Activated naive CD8-positive, alpha-beta T cell treated with anti-CD3 and anti-CD28 coated beads, Interleukin-2, amount 10 ng/mL, durations not matched to agents 7 days and 5 days (primary cell): ENCODE measurements at regions not wholly inside any gene's neighbourhood (a gene's known extent, or its start where the extent isn't known, plus 50 kb on each side); places are given as distances from the start of the nearest gene placed in this dataset.

Experiments
- ATAC-seq: fragments of 150-1000 bp; cut with Tn5 transposase; one replicate; pipeline ENCODE4 v1.10.0; 2021; ENCODE audit warnings: low read depth, moderate library complexity
- POLR2A ChIA-PET: fragments of 350-600 bp; sonication (Branson Sonifier 250); formaldehyde crosslinking; loops from one replicate; lab custom pipeline; 2021; ENCODE audit warnings: antibody characterized with exemption; lab: Charles Lee
- DNase-seq: peaks from one replicate; pipeline ENCODE4 v3.0.0; 2021
- H3K27ac Mint-ChIP-seq: one replicate; pipeline ENCODE4 v1.8.0; 2022; ENCODE audit warnings: mild to moderate bottlenecking, mixed read lengths
- H3K27me3 Mint-ChIP-seq: one replicate; pipeline ENCODE4 v1.8.0; 2022; ENCODE audit warnings: mild to moderate bottlenecking, moderate library complexity, mixed read lengths
- H3K36me3 Mint-ChIP-seq: one replicate; pipeline ENCODE4 v1.8.0; 2021; ENCODE audit warnings: mild to moderate bottlenecking, mixed read lengths
- H3K4me1 Mint-ChIP-seq: one replicate; pipeline ENCODE4 v1.8.0; 2021; ENCODE audit warnings: mixed read lengths
- H3K4me3 Mint-ChIP-seq: one replicate; pipeline ENCODE4 v1.8.0; 2022; ENCODE audit warnings: mild to moderate bottlenecking, moderate library complexity, mixed read lengths
- H3K9me3 Mint-ChIP-seq: one replicate; pipeline ENCODE4 v1.8.0; 2021; ENCODE audit warnings: mixed read lengths

DNA sequence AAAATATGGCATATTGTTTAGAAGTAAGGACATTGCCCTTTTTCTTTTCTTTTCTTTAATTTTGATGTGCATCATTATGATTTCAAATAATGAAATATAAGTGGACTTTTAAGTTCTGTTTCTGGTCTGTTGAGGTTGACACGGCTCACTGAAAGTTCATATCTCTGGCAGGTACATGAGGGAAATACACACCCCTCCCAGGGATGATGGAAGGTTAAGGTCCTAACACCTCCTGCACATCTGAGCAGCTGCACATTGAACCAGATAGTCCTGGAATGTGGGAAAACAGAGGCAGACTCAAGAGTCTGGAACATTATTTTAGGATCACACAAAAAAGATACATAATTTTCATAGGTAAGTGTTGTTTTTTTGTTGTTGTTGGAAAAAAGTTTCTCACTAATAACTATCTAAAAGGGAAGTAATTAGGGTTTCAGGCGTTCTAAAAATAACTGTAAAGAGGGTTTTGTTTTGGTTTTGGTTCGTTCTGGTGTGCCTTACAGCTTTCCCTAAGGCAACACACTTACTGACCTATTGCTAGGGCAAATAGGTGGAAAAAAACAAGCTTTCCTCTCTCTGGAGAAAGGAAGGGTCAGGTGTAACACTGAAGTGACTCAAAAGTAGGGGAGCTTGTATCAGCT is 201.2 kb upstream of the PRKCQ start:
- H3K36me3 Mint-ChIP-seq: no peaks in the 10 kb centered on the region

DNA sequence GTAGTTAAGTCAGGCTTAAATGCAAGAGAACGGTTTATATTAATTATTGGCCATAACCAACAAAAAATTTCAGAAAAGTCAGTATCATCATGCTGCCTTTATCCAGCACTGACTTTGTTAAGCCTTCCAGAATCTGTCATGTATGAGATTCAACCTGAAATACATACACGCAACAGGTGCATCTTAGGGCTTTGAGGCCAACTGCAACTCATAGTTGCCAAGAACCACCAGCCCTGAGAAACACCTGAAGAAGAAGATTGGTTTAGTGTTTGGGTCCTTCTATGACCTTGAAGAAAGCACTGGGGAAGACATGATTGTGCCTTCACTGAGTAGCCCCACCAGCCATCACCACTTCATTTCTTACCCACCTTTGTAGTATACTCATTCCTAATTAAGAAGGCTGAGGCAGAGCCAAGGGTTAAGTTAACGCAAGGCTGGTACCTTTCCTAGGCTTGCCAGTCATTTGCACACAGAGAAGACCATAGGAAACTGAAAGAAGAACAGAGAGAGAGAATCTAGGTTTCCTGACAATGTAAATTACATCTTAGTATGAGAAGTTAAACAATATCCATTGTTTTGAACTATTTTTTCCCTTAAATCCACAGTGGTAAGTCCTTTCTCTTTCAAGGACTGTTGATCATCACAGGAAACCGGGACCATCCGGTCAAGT is 200.1 kb upstream of the PRKCQ start:
- peaks cover 56% of the 10 kb centered on the region for H3K27me3 Mint-ChIP-seq

More for the DNA sequence above, 201.2 kb upstream of the PRKCQ start:
- Mint-ChIP-seq H3K27ac (no peak overlapping the region), H3K4me3 (no peak overlapping the region), H3K4me1 (no peaks in the 10 kb centered on the region), H3K9me3 (no peaks in the 10 kb centered on the region), H3K27me3 (peaks cover 52% of the 10 kb centered on the region)
- POLR2A ChIA-PET: no interaction called here
- no peak for ATAC-seq
- no peak for DNase-seq

DNA sequence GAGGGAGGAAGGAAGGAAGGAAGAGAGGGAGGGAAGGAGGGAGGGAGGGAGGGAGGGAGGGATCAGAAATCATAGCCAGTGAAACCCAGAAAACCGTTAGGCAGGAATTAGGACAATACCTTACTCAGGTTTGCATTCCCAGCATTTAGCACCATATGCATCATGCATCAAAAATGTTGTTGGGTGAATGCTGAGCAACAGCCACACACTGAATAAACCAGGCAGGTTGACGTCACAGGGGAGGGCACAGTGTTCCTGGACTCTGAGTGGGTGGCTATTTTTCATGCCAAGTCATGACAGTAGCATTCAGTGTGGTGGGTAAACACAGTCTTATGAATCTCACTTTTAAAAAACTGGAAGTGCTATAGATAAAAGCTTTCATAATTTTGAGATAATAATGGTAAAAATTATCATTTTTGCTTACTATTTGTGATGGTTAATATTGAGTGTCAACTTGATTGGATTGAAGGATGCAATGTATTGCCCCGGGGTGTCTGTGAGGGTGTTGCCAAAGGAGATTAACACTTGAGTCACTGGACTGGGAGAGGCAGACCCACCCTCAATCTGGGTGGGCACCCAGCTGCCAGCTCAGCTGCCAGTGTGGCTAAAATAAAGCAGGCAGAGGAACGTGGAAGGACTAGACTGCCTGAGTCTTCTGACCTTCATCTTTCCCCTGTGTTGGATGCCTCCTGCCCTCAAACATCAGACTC is 199.1 kb upstream of the PRKCQ start:
- no peak overlapping the region for H3K27ac Mint-ChIP-seq
- no peak overlapping the region for H3K4me3 Mint-ChIP-seq
- H3K9me3 Mint-ChIP-seq: no peaks in the 10 kb centered on the region
- POLR2A ChIA-PET: interaction anchor here (0.5 kb wide), 1 partner anchor 83 kb away, joined by 3 read pairs; no protein-coding TSS in a partner anchor
- DNase-seq (no peak), ATAC-seq (no peak)
- peaks cover 61% of the 10 kb centered on the region for H3K27me3 Mint-ChIP-seq
- H3K4me1 Mint-ChIP-seq: no peaks in the 10 kb centered on the region
- no peaks in the 10 kb centered on the region for H3K36me3 Mint-ChIP-seq

More for the DNA sequence above, 200.1 kb upstream of the PRKCQ start:
- no peak for ATAC-seq
- Mint-ChIP-seq H3K27ac (no peak overlapping the region), H3K9me3 (no peaks in the 10 kb centered on the region), H3K4me1 (no peaks in the 10 kb centered on the region), H3K4me3 (no peak overlapping the region), H3K36me3 (no peaks in the 10 kb centered on the region)
- POLR2A ChIA-PET: no interaction called here
- no peak for DNase-seq

DNA sequence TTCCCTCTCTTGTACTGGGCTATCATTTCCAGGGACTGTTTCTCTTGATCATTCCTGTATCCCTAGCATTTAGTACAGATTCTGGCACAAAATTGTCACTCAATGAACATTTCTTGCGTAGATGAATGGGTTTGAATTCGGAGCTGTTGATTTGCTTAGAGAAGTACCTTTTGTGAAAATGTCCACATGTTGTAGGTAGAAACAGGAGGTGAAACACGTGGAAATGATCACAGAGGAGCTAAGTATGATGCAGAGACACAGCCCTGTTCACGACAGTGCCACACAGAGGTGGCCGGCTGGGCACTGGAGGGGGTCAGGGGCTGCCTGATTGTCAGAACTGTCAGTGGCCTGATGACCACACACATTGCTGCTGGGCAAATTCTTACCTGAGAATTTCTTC is 196.1 kb upstream of the PRKCQ start:
- peaks cover 47% of the 10 kb centered on the region for H3K27me3 Mint-ChIP-seq
- H3K4me1 Mint-ChIP-seq: no peaks in the 10 kb centered on the region
- ATAC-seq: no peak
- no peak overlapping the region for H3K4me3 Mint-ChIP-seq
- POLR2A ChIA-PET: no interaction called here
- DNase-seq: no peak
- H3K36me3 Mint-ChIP-seq: no peaks in the 10 kb centered on the region
- H3K27ac Mint-ChIP-seq: no peak overlapping the region
- peaks cover 2% of the 10 kb centered on the region for H3K9me3 Mint-ChIP-seq

DNA sequence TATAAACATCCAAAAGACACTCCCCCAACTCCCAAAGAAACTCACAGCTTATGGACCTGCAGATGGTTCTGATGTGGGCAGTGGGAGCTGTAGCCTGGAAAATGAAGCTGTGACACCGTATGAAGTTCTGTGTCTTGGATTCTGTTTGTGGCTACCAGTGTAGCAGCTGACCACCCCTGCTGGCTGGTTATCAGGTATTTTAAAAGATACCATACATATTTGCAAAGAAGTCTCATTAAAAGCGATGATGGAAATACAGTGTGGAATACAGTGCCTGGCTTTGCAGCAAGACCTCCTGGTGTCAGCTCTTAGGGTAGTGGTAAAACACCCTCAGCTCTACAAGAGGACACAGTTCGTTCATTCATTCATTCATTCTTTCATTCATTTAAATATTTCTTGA is 194.3 kb upstream of the PRKCQ start:
- DNase-seq (no peak), ATAC-seq (no peak)
- H3K4me1 Mint-ChIP-seq: no peaks in the 10 kb centered on the region
- no peaks in the 10 kb centered on the region for H3K36me3 Mint-ChIP-seq
- peaks cover 3% of the 10 kb centered on the region for H3K9me3 Mint-ChIP-seq
- H3K27me3 Mint-ChIP-seq: peaks cover 39% of the 10 kb centered on the region
- POLR2A ChIA-PET: no interaction called here
- H3K4me3 Mint-ChIP-seq: no peak overlapping the region
- no peak overlapping the region for H3K27ac Mint-ChIP-seq

DNA sequence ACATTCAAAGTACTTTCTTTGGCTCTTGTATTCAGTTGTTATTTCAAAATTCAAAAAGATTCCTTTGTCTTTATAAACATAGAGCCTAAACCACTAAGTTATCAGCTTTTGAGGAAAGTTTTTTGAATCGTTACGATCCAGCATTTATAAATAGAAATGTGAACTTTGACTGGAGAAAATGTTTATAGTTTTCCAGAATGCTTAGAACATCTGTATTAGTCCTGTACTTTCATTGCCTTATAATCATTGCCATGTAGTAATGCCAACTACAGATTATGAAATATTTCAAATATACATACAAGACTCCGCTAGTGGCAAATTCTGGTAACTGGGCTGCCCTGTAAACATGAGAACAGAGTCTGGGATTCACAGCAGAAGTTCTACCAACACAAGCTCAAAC is 191.3 kb upstream of the PRKCQ start:
- Mint-ChIP-seq H3K27ac (no peak overlapping the region), H3K4me3 (no peak overlapping the region), H3K36me3 (no peaks in the 10 kb centered on the region), H3K9me3 (peaks cover 3% of the 10 kb centered on the region), H3K4me1 (no peaks in the 10 kb centered on the region), H3K27me3 (peaks cover 37% of the 10 kb centered on the region)
- DNase-seq: no peak
- POLR2A ChIA-PET: no interaction called here
- no peak for ATAC-seq

DNA sequence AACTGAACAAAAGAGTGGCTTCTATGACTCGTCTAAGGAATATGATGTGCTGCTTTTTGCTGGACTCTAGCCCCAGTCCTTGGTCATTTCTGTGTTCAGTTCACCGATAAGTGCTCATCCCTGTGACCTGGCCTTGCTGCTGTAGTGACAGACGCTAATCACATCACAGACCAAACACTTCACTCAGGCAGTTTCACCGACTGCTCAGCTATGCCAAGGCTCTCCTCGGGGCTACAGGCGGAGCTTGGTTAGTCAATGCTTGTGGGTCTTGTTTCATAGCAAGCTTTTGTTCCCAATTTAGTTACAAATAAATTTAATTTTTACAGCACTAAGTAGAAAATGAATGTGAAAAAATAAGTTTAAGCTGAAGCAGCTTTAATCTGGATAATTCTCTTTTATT is 190.8 kb upstream of the PRKCQ start:
- peaks cover 40% of the 10 kb centered on the region for H3K27me3 Mint-ChIP-seq
- no peak overlapping the region for H3K27ac Mint-ChIP-seq
- no peak overlapping the region for H3K4me3 Mint-ChIP-seq
- ATAC-seq (no peak), DNase-seq (no peak)
- POLR2A ChIA-PET: no interaction called here
- no peaks in the 10 kb centered on the region for H3K36me3 Mint-ChIP-seq
- H3K4me1 Mint-ChIP-seq: no peaks in the 10 kb centered on the region
- H3K9me3 Mint-ChIP-seq: peaks cover 3% of the 10 kb centered on the region

DNA sequence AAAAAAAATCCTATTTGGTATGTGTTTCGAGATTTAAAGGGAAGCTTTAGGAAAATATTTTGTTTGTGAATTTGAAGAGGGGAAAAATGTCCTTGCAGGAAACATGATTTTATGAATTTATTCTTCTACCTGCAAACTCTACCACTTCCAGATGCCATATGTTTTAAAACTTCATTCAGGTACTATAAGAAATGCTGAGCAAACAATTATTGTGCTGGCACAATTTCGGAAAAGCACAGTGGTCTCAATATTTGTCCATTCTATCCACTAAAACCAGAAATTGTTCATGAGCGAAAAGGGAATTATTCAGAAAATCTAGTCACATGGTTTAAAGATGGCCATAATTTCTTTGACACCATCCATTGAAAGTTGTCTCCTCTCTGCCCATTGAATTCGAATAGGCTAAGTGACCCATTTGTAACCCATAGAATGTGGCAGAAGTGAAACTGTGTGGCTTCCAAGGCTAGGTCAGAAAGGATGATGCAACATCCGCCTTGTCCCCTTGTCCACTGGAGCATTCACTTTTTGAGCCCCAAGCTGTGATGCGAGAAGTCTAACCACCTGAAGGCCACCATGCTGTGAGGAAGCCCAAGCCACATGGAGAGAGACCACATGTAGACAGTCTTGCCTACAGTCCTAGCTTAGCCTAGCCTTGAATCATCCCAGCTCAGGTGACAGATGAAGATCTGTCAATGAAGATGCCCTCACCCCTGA is 189.8 kb upstream of the PRKCQ start:
- H3K4me1 Mint-ChIP-seq: no peaks in the 10 kb centered on the region
- no peak overlapping the region for H3K4me3 Mint-ChIP-seq
- no peak overlapping the region for H3K27ac Mint-ChIP-seq
- DNase-seq: no peak
- H3K36me3 Mint-ChIP-seq: no peaks in the 10 kb centered on the region
- peaks cover 3% of the 10 kb centered on the region for H3K9me3 Mint-ChIP-seq
- H3K27me3 Mint-ChIP-seq: peaks cover 34% of the 10 kb centered on the region
- ATAC-seq: no peak
- POLR2A ChIA-PET: no interaction called here

DNA sequence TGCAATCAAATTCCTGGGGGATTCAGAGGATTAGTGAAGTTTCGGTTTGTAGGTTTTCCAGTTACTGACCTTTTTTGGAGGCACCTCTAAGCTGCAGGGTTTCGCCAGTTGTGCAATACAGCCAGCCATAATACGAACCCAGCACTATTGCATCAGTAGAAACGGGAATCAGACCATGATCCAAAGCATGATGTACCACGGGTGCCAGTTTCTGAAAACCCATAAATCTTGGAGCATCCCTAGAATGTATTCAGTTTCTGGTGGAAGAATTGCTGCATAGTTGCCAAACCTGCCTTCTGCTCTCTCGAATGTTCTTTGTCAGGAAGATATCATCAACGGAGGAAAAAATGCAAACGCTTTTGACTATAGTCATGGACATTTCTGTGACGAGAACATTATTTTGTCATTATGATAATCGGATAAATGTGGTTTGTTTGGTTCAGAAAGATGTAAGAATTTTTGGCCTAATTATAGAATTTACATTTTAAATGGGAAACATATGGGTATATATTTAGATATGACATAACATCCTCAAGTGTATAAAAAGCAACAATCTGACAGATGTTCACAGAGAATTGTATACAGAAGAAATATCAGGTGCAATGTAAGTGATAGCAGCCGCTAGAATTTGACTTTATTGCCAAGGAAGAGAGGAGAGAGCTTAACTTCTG is 186.2 kb upstream of the PRKCQ start:
- no peaks in the 10 kb centered on the region for H3K4me1 Mint-ChIP-seq
- no peak overlapping the region for H3K4me3 Mint-ChIP-seq
- no peak overlapping the region for H3K27ac Mint-ChIP-seq
- POLR2A ChIA-PET: no interaction called here
- peaks cover 2% of the 10 kb centered on the region for H3K9me3 Mint-ChIP-seq
- DNase-seq: no peak
- H3K36me3 Mint-ChIP-seq: no peaks in the 10 kb centered on the region
- H3K27me3 Mint-ChIP-seq: peaks cover 38% of the 10 kb centered on the region
- no peak for ATAC-seq

DNA sequence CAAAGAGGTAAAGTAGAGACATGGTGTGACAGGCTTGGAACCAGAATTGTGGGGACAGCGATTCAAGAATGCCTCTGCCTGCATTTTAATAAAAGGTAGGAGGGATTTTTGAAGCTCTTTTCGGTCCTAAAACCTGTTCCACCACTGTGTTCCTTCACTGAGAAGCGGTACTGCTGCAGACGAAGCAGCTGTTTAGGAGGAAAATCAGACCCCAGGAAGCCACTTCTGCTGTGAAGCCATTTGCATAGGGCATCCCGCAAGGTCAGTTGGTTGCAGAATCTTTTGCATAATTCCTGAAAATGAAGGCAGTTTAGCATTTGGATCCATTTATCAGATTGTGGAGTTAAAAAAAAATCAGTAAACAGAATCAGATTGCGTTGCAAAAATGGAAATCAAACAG is 183.3 kb upstream of the PRKCQ start:
- Mint-ChIP-seq H3K4me3 (no peak overlapping the region), H3K9me3 (peaks cover 4% of the 10 kb centered on the region), H3K27me3 (peaks cover 48% of the 10 kb centered on the region), H3K36me3 (no peaks in the 10 kb centered on the region), H3K27ac (no peak overlapping the region), H3K4me1 (no peaks in the 10 kb centered on the region)
- DNase-seq (no peak), ATAC-seq (no peak)
- POLR2A ChIA-PET: no interaction called here

DNA sequence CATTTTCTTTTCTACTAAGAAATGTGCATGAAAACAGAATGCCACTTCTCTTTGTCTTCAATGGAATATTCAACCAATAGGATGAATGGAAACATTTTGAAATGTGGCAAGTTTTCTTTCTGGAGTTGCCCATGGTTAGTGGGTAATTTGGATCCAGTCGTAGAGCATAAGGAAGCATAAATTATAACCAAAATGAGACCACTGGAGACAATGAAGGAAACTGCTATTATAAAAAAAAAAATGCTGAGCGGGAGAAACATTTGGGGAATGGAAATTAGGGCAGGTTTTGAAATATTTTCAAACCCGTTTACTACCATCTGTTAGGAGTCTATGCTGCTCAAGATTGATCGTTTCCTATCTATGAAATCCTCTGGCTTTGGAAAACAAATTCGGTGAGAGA is 182.9 kb upstream of the PRKCQ start:
- ATAC-seq (no peak), DNase-seq (no peak)
- Mint-ChIP-seq H3K9me3 (peaks cover 4% of the 10 kb centered on the region), H3K36me3 (no peaks in the 10 kb centered on the region), H3K27ac (no peak overlapping the region), H3K4me3 (no peak overlapping the region), H3K4me1 (no peaks in the 10 kb centered on the region), H3K27me3 (peaks cover 50% of the 10 kb centered on the region)
- POLR2A ChIA-PET: no interaction called here

DNA sequence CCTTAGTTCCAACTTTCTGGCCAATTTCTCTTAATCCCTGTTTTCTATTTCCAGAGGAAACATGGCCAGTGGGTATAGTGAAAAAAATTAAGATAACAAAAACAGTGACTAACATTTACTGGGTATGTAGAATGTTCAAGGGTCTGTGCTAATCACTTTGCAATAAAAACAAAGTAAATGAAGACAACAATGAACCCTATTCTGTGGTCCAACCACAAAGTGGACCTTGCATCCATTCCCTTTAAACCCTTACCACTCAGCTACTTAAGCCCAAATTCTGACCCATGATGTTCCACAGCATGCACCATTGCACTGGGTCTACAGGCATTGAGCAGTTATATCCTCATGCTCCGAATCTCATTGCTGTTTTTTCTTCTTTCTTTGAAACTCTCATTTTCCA is 179.9 kb upstream of the PRKCQ start:
- DNase-seq (no peak), ATAC-seq (no peak)
- peaks cover 4% of the 10 kb centered on the region for H3K9me3 Mint-ChIP-seq
- no peaks in the 10 kb centered on the region for H3K36me3 Mint-ChIP-seq
- H3K27ac Mint-ChIP-seq: no peak overlapping the region
- peaks cover 56% of the 10 kb centered on the region for H3K27me3 Mint-ChIP-seq
- POLR2A ChIA-PET: no interaction called here
- no peaks in the 10 kb centered on the region for H3K4me1 Mint-ChIP-seq
- H3K4me3 Mint-ChIP-seq: no peak overlapping the region

DNA sequence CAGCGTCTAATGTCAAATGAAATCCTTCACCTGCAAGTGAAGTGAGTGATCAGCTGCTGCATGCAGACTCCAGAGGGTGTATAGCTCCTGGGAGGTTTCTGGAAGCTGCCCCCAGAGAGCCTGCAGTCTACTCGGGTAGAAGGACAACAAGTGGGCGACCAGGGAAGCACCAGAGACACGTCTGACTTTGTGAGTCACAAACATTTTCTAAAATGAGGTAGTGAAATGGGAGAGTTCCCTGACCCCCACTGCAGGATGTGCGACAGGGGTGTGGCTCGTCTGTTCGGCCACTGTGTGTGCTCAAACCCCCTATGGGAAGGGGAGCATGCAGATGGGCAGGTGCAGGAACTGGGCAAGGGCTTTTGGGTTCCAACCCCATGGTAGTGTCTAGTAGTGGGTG is 177.1 kb upstream of the PRKCQ start:
- DNase-seq (no peak), ATAC-seq (no peak)
- no peaks in the 10 kb centered on the region for H3K4me1 Mint-ChIP-seq
- H3K27ac Mint-ChIP-seq: no peak overlapping the region
- peaks cover 55% of the 10 kb centered on the region for H3K27me3 Mint-ChIP-seq
- no peaks in the 10 kb centered on the region for H3K36me3 Mint-ChIP-seq
- POLR2A ChIA-PET: no interaction called here
- H3K4me3 Mint-ChIP-seq: no peak overlapping the region
- H3K9me3 Mint-ChIP-seq: peaks cover 4% of the 10 kb centered on the region
